ENCODE measurements at regions not wholly inside any gene's neighbourhood (a gene's known extent, or its start where the extent isn't known, plus 50 kb on each side); places are given as distances from the start of the nearest gene placed in this dataset.

DNA sequence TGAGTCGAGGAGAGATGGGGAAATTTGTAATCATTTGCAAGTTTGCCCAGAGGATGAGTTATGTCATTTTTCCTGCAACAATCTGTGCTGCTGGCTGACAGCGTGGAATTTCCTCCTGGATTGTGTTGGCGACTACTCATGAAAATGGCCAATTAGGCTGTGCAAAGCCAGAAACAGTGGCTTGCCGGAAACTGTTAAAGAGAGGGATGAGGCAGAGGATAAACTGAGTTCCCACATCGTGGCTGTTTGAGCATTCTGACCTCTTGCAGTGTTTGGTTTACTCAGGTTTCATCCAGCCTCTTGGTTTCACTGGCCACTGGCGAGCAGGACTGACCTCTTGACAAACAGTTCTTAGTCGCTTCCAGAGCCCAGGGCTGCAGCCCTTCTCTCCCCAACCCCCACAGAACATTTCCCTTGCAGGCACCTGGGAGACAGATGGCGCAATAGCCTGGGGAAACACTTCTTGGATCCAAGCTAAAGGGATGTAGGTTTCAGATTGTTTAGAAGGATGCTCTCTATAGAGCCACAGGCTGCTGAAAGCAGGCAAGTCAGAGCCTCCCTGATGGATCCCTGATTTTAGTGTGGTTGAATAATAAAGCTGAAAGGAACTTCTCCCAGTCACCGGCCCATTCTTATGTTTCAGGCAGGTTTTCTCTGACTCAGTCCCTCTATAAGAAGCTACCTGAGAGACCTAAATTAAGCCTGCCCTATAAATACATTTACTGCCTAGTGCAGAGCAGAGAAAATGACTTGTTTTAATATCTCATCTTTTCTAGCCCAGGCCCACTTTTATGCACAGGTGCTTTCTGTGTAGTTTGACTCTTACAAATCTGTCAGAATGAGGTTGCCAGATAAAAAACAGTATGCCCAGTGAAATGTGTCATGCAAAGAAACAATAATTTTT, 92.8 kb upstream of the UBE2E1 start:
- Histone ChIP-seq H3K4me3 (no peak overlapping the region), H3K27ac (peak overlapping the region in 3 of 4 donors; percentile 29 to 64 (median 46))

DNA sequence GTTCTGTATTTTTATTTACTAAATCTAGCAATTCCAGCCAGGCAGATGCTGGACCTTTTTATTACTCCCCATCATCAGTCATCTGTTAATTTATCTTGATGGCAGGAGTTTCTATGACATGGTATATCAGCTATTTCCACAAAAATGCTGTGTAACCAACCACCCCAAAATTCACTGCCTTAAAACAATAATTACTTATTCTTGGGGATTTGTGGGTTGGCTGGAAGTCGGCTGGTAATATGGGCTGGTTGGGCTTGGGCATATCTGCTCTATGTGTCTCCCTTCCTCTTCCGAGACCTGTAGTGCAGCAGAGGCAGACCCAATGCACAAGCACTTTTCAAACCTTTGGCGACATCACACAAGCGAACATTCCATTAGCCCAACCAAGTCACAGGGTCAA, 92.1 kb upstream of the UBE2E1 start:
- Histone ChIP-seq H3K27me3 (no peaks in the 10 kb centered on the region), H3K27ac (no peak overlapping the region), H3K4me3 (no peak overlapping the region), H3K9me3 (no peaks in the 10 kb centered on the region), H3K4me1 (peaks cover 0 to 32% (median 4%) of the 10 kb centered on the region in 3 donors), H3K36me3 (no peaks in the 10 kb centered on the region)
- no peak for TF ChIP-seq EP300 (IDR thresholded peaks at IDR 0.05)
- no peak for TF ChIP-seq POLR2A (IDR thresholded peaks at IDR 0.05)
- TF ChIP-seq POLR2AphosphoS5 (IDR thresholded peaks at IDR 0.05): no peak
- TF ChIP-seq, protein P1, sequence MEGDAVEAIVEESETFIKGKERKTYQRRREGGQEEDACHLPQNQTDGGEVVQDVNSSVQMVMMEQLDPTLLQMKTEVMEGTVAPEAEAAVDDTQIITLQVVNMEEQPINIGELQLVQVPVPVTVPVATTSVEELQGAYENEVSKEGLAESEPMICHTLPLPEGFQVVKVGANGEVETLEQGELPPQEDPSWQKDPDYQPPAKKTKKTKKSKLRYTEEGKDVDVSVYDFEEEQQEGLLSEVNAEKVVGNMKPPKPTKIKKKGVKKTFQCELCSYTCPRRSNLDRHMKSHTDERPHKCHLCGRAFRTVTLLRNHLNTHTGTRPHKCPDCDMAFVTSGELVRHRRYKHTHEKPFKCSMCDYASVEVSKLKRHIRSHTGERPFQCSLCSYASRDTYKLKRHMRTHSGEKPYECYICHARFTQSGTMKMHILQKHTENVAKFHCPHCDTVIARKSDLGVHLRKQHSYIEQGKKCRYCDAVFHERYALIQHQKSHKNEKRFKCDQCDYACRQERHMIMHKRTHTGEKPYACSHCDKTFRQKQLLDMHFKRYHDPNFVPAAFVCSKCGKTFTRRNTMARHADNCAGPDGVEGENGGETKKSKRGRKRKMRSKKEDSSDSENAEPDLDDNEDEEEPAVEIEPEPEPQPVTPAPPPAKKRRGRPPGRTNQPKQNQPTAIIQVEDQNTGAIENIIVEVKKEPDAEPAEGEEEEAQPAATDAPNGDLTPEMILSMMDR (IDR thresholded peaks at IDR 0.05): no peak
- WGBS, 2 donors (ENCODE audit: low coverage in 1 of 2): 75 to 93% methylated on average over 1 to 3 of the region's 4 CpGs
- ATAC-seq: no peak

More for the DNA sequence above, 92.8 kb upstream of the UBE2E1 start:
- no peaks in the 10 kb centered on the region for H3K9me3 ChIP-seq
- H3K4me1 ChIP-seq: peaks cover 0 to 32% (median 4%) of the 10 kb centered on the region in 3 donors
- ATAC-seq: peak; percentile 77
- H3K36me3 ChIP-seq: no peaks in the 10 kb centered on the region
- no peak for TF ChIP-seq POLR2A (IDR thresholded peaks at IDR 0.05)
- no peak for TF ChIP-seq EP300 (IDR thresholded peaks at IDR 0.05)
- TF ChIP-seq, protein P1 (IDR thresholded peaks at IDR 0.05): peak in 1 of 4 experiments; percentile 54
- peak; percentile 65 for TF ChIP-seq POLR2AphosphoS5 (IDR thresholded peaks at IDR 0.05)
- WGBS, 2 donors (ENCODE audit: low coverage in 1 of 2): 6 to 25% methylated on average over 5 to 6 of the region's 9 CpGs
- H3K27me3 ChIP-seq: no peaks in the 10 kb centered on the region

DNA sequence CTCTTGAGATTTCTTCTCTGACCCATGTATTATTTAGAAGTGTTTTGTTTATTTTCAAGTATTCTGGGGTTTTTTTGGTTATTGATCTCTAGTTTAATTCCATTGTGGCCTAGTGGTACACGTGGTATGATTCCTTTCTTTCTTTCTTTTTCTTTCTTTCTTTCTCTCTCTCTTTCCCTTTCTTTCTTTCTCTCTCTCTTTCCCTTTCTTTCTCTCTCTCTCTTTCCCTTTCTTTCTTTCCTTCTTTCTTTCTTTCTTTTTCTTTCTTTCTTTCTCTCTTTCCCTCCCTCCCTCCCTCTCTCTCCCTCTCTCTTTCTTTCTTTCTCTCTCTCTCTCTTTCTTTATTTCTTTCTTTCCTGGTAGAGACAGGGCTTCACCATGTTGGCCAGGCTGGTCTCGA, 85.7 kb upstream of the UBE2E1 start:
- no peak overlapping the region for H3K27ac ChIP-seq
- H3K27me3 ChIP-seq: no peaks in the 10 kb centered on the region
- peaks cover 0 to 10% (median 0%) of the 10 kb centered on the region in 3 donors for H3K4me1 ChIP-seq
- no peak overlapping the region for H3K4me3 ChIP-seq
- H3K9me3 ChIP-seq: no peaks in the 10 kb centered on the region
- no peaks in the 10 kb centered on the region for H3K36me3 ChIP-seq
- TF ChIP-seq POLR2A (IDR thresholded peaks at IDR 0.05) (no peak), POLR2AphosphoS5 (IDR thresholded peaks at IDR 0.05) (no peak), EP300 (IDR thresholded peaks at IDR 0.05) (no peak)
- TF ChIP-seq, protein P1 (IDR thresholded peaks at IDR 0.05): no peak
- WGBS, 2 donors (ENCODE audit: low coverage in 1 of 2): 83 to 88% methylated on average over 1 to 2 of the region's 2 CpGs
- no peak for ATAC-seq

GRCh38 chr3:23720885-23721284, 84.9 kb upstream of the UBE2E1 start:
- Histone ChIP-seq H3K4me3 (no peak overlapping the region), H3K27me3 (no peaks in the 10 kb centered on the region), H3K4me1 (peaks cover 0 to 10% (median 0%) of the 10 kb centered on the region in 3 donors), H3K27ac (no peak overlapping the region), H3K9me3 (no peaks in the 10 kb centered on the region), H3K36me3 (no peaks in the 10 kb centered on the region)
- TF ChIP-seq, protein P1 (IDR thresholded peaks at IDR 0.05): no peak
- no peak for TF ChIP-seq EP300 (IDR thresholded peaks at IDR 0.05)
- TF ChIP-seq POLR2AphosphoS5 (IDR thresholded peaks at IDR 0.05): no peak
- TF ChIP-seq POLR2A (IDR thresholded peaks at IDR 0.05): no peak
- WGBS, 2 donors (ENCODE audit: low coverage in 1 of 2): 4 to 28% methylated on average over 2 of the region's 2 CpGs
- no peak for ATAC-seq

GRCh38 chr3:23723141-23723540, 82.6 kb upstream of the UBE2E1 start:
- TF ChIP-seq POLR2A (IDR thresholded peaks at IDR 0.05): no peak
- TF ChIP-seq, protein P1 (IDR thresholded peaks at IDR 0.05): no peak
- TF ChIP-seq POLR2AphosphoS5 (IDR thresholded peaks at IDR 0.05): no peak
- TF ChIP-seq EP300 (IDR thresholded peaks at IDR 0.05): no peak
- WGBS, 2 donors (ENCODE audit: low coverage in 1 of 2): 78 to 93% methylated on average over 2 to 5 of the region's 5 CpGs

More at GRCh38 chr3:23723141-23723540, 82.6 kb upstream of the UBE2E1 start:
- Histone ChIP-seq H3K27ac (no peak overlapping the region), H3K4me3 (no peak overlapping the region), H3K9me3 (no peaks in the 10 kb centered on the region), H3K36me3 (no peaks in the 10 kb centered on the region), H3K4me1 (peaks cover 0 to 22% (median 0%) of the 10 kb centered on the region in 3 donors), H3K27me3 (no peaks in the 10 kb centered on the region)
- ATAC-seq: no peak
